HUDEP-2 (cell line): ENCODE measurements at regions not wholly inside any gene's neighbourhood (a gene's known extent, or its start where the extent isn't known, plus 50 kb on each side); places are given as distances from the start of the nearest gene placed in this dataset.

Source experiments
- DNase-seq, 76 experiments: peaks; one replicate each; lab custom pipeline; 2025; ENCODE audit not compliant: unreplicated experiment in 76 of 76; lab: John Stamatoyannopoulos, UW

DNA sequence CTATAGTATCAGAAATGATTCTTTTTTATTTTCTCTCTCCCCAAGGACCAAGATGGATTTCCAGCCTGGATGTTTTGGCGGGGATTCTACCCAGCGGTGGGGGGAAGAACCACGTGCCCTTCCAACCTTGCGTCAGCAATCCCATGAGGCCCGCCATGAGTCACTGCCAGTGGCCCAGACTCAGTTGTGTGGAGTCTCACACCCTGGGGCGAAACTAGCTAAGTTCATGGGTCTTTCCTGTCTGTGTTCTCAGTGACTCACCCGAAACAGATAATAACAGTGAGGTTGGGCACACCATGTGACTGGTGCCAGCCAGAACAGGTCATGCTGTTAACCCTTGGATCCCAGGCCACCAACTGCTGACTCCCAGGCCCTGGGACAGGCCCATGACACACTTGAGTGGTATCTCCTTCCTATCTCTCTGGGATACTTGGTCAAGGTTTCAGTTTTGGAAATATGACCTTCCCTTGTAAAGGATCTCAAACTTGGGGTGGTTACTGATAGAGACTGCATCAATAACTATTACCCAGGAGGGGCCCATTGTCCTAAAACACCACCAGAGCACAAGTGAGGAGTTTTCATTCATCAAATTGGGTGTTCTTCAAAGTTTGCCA, 98.0 kb upstream of the DUSP10 start:
- peak in 26 of 76 experiments; percentile 1 to 46 (median 12) for DNase-seq

DNA sequence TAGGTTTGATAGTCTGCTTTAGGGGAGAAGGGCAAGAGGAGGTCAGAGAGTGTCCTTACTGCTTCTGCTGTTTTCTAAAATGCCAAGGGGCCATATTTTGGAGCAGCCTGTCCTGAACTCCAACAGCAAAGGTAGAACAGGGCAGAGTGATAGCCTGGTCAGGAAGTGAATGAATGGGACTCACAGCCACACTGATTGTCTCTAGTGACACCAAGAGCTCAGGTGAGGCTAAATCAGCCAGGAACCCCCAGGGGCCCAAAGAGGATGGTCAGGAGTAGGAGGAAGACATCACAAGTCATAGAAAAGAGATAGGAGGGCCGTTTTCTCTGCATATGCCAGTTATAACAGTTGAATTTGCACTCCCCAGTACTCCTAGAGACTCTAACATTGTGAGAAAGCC, 97.4 kb upstream of the DUSP10 start:
- no peak for DNase-seq

DNA sequence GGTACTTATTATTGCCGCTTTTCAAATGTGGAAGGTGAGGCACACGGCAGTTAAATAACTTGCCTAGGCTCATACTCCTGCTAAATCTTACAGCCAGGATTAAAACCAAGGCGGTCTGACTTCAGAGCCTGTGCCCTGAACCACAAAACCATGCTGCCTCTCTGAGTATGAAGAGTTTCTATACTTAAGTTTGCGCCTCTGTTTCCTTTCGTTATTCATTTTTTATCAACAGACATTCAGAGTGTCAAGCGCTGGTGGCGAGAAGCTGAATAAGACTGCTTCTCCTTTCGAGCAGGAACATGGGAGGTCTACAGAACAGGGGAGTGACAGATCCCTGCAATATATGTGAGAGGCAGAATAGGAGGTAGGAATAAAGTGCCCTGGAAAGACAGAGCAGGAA, 96.0 kb upstream of the DUSP10 start:
- no peak for DNase-seq

DNA sequence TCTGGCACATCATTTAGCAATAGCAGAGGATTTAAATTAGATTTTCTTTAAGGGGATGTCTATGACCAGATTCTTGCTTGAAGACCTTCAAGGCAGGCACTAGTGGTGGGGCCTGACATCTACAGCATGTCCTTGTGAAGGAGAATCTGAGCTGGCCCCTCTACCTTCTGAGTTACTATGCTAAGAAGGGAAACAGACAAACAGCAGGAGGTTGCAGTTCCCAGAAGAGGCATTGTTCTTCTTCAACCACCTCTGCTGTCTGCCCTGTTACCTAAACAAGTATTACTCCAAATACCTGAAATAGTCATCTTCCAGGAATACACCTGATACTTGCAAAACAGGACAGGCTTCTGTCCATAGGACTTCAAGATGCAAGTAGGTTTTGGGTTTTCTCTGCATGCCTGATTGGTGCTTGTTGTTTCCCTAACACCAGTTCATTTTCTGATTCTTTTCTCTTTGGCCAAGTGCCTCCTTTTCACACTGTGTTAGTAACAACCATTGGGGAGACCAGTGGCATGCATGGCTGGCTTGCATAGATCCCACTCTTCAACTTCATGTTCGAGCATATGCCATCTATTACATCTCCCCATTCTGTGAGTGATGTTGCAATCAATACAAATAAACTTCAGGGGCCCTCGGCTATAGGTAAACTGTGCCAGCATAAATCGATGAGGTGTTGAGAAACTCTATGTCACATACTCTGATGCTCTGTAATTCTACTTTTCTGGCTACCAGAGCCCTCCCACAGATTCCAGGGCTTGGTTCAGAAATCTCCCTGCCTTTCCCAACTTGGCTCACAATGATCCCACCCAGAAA, 93.0 kb upstream of the DUSP10 start:
- DNase-seq = no peak

DNA sequence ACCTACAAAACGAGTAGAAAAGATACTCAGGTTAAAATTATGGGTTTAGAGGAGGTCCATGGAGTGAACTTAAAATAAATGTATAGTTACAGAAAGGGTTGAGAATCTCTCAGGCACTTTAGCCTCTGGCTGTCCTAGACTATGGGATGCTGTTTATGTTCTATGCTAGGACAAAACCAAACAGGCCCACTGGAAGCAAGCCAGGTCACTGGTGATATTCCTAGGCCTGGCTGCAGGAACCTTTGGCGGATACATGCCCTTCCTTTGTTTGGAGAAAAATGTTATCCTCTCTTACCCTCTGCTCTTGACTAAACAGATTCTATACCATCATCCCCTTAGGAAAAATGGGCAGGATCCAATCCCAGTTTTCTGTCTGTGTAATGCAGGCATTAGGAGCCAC, 90.7 kb upstream of the DUSP10 start:
- no peak for DNase-seq

DNA sequence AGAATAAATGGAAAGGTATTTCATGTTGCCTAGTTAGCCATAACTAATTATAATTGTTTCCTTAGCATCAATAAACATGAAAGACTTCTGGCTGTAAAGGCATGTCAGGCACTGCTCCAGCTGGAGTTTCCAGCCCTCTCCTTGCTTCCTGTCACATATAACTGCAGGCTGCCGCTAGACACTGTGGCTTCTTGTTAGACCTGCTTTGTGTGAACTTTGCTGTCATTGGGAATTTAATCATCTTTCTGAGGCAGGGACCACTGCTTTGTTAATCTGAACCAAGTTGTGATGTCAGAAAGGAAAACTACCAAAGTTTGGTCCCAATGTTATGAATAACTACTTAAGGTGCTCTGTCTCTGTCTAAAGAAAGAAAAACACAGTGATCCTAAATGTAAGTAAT, 90.3 kb upstream of the DUSP10 start:
- no peak for DNase-seq

DNA sequence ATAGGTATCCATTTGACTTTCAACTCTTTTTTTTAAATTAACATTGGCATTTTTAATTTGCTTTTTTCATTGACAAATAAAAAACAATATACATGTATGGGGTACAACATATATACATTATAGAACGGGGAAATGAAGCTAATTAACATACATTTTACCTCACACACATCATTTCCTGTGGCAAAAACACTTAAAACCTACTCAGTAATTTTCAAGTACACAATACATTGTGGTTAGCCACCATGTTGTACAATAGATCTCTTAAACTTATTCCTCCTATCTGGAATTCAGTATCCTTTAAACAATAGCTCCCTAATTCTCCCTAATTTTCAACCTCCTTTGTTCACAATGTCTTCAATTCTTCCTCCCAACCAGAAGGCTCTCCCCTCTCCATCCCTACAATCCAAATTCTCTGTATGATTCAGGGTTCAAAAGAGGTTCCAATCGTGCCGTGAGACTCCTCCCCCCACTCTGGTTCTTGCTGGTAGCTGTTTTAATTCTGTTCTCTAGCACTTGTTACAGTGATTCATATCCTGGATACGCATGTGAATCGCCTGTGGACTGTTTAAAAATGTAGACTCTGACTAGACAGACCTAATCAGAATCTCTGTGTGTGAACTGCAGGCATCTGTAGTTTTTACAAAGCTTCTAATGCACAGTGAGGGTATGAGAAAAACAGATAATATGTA, 87.6 kb upstream of the DUSP10 start:
- no peak for DNase-seq

DNA sequence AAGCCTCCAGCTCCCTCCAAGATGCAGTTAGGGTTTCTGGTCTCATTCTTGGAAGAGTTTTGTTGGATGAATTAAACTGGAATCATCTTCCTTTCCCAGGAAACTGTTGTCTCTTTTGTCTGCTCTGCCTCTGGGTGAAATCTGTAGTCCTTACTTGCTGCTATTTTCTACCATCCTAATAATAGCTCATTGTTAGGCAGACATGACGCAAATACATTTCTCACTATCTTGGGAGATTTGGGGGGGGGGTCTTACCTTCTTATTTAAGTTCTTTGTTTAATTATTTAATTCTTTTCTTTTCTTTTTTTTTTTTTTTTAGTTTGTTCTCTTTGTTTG, 85.4 kb upstream of the DUSP10 start:
- no peak for DNase-seq

DNA sequence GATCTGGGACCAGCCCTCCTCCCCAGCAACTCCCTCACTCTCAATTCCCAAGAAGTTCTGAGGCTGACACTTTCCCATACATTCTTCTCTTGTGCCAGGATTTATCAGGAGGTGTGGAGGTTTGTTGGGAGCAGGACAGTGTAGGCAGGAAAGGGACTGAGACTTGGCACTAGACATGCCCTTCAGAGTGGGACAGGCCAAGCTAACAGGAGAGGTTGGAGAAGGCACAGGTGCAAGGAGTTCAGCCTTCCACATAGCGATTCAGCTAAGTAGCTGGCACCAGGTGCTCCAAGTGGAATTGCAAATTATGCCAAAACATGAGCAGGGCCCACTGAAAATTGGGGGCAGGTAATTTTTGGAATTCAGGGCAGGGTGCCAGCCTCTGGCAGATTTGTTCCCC, 83.0 kb upstream of the DUSP10 start:
- DNase-seq = no peak

DNA sequence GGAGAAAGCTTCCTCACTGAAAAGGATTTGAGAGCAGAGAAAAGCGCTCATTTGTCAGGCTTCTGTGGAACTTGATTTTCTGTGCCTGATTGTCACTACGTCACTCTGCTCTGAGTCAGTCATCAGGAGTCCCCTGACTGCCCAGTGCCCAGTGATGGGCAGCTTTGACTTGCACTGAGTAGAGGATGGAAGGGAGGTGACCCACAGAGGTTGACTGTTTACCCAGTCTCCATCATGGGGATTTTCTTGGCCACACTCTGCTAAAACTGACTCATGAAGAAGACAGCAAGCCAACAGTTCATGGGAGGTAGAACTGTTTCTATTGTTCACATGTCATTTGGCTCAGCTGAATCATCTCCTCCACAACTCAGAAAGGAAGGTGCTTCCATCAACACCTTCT, 82.1 kb upstream of the DUSP10 start:
- no peak for DNase-seq

DNA sequence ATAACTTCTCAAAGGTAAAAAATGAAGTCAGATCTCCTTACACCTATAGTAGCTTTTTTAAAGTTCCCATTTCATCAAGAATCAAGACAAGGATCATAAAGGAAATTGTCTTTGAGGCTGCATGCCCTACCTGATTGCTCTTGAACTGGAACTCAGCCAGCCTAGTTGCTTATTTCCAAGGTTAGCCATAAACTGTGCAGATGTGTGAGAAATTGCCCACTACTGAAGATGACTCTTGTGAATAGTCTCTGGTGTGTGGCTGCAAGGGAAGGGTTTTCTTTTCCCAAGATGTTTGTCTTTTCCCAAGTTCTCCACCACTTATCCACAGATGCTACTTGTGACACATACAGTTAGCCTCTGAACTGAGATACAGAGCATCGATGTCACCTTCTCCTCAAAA, 81.7 kb upstream of the DUSP10 start:
- no peak for DNase-seq

DNA sequence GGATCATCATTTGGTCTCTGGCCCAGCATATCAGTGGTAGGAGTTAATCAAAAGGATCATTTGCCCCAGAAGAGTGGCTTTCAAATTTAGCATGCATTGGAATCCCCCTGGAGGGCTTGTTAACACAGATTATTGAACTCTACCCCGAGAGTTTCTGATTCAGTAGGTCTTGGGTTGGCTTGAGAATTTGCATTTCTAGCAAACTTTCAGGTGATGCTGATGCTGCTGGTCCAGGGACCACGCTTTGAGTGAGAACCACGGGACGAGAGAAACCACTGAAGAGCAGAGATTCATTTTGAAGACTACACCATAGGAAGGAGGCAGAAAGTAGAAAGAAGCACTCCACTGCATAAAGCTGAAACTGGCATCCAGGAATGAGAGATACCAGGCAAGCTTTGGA, 81.3 kb upstream of the DUSP10 start:
- no peak for DNase-seq

DNA sequence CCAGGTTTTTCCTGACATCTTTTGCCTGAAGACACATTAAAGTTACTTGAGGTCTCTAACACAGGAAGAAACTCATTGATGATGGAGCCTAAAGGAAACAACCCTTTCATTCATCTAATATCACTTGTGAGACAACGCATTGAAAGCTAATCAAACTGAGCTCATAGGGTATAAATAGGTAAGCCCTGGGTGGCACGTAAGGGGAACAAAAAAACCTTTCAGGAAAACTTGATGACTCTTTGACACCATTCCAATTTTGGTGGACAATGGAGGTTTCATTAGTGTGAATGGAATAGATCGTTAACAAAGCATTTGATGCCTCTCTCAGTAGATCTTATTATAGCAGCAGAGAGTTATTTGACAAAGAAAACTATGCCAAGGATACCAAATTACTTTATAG, 80.7 kb upstream of the DUSP10 start:
- no peak for DNase-seq

DNA sequence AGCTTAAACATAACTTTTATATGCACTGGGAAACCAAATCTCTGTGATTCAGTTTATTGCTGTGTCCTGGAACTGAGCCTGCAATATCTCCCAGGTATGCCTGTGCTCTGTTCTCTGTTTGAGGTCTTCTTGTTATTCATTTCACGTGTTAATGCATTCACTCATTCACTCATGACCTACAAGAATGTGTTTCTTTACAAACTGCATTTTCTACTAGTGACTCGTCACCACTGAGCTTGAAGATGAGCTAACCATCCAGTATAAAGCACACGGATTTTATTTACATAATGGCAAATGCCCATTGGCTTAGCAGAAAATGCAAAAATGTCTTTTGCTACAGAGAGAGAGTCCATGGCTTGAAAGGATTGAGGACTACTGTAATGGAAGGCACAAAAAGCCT, 75.0 kb upstream of the DUSP10 start:
- DNase-seq = no peak

DNA sequence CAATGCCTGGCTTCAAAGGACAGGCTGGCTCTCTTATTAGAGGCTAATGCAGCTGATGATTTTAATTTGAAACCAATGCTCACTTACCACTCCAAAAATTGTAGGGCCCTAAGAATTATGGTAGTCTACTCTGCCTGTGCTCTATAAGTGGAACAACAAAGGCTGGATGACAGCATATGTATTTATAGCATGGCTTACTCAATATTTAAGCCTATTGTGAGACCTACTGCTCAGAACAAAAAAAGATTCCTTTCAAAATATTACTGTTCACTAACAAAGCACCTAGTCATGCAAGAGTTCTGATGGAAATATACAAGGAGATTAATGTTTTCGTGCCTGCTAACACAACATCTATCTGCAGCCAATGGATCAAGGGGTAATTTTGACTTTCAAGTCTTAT, 73.8 kb upstream of the DUSP10 start:
- no peak for DNase-seq

DNA sequence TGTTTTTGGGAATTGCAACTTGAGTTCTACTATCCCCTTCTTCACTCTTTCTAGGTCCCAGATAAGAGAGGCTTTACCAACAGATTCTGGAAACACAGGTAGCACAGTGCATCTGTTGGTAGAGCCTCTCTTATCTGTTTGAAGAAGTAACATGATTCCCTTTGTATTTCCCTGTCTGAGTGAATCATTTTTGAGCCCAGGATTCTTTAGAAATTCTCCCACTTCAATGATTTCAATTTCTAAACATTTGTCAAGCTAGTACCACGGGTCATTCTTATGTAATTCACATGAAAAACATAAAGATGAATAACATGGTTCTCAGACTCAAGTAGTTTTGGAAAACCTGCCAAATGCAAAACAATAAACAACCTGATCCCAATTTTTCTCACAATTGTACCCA, 72.0 kb upstream of the DUSP10 start:
- DNase-seq = no peak

DNA sequence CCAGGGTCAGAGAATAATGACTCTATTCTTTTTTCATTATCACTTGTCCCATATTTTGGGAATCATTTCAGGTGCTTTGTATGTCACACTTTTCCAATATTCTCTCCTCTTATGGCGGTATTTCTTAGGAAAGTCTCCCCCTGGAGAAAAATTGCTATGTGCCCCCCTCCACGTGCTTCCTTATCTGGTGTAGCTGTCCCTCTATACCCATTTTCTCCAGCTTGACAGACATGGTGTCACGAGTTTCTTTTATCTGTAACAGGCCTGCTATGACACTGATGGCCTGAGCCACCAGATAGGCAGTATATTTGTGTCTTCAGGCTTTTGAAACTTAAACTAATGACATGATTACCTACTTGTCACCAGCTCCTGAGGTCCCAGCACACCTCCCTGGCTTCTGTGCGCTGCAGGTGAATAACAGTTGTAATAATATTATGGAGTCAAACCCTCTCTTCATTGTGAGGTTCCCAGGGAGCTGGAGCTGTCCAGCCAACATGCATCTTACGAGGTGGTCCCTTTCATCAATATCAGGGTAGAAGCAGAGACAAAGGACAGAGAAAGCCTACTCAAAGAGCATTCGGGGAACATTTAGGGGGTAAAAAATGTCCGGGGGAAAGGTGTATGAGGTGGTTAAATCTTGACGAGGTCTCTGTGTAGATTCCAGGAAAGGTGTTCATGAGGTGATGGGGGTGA, 71.2 kb upstream of the DUSP10 start:
- DNase-seq = peak in 2 of 76 experiments; percentile 1 to 4

DNA sequence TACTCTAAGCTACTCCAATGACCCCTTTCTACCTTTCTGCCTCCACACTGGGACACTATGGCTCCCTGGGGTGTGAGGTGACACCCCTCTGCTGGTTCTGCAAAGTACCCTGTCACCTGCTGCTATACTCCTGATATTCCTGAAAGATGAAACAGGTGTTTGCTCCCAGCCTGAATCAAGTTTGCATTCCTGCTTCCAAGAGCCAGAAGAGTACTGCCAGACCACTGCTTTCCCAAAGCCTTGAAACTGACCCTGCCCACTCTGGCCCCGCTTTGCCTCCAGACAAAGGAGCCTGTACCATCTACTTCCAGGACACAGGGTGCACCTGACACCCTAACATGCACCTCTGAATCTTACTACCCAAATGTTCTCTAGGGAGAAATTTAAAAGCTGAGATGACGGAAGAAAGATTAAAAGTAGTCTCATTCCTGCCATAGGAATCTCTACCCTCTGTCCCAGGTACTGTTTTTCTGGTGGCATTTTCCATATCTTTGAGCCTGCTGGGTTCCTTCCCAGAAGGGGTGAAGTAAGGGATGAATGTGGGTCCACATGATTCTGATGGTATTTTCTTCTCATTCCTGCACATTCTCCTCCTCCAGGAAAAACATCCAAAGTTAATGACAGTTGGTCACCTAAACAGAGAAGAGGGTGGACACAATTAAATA, 70.3 kb upstream of the DUSP10 start:
- no peak for DNase-seq

DNA sequence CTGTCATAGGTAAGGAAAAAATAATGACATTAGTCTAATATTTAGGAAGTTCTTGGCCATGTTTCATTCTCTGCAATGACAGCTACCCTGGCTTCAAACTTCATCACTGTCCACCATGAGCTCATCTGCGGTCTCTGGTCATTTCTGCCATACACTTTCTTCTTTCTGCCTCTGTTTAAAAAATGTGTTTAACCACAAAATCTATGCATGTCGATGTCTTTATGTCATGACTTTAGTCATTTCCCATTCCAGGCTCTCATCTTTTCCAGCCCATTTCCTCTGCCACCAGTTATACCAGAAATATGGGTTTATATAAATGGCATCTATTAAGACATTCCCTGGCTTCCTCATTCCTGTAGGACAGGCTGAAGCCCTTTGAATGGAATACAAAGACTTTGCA, 68.5 kb upstream of the DUSP10 start:
- no peak for DNase-seq

DNA sequence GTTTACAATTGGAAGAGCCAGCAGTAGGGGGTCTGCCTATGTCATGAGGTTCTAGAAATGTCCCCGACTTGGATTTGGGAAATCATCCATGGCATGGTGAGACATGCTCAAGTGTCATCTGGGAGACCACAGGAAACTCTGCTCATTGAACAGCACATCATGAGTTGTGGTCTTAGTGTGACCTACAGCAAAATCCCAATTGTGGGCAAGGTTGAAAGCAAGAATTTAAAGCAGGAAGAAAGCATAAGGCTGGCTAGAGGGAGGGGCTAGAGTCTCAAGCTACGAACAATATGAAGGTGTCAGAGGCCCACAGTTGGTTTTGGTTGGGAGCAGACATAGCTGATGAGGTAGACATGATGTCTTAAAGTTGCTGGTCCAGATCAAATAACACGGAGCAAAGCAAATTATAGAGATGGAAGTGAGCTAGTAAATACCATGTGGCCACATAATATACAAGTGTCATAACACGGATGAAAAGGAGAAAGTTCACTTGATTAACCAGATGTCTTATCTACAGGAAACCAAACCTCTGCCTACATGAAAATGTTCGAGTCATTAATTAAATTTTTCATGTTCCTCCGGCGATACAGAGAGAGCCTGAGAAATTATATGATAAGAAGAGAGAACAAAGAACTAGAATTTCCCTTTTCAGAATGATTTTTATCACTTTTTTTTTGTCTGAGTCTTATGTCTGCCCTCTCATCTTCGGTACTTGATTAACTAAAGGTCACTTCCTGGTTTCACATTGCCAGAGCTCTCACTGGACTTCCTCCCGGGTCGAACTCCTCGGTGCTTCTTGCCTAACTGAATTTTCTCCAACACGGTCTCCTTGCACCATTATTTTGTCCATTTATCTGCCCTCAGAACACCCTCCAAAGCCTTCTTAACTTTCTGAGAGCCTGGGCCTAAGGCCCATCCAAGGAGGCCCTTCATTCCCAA, 67.5 kb upstream of the DUSP10 start:
- DNase-seq = no peak
